SK-N-MC (cell line): ENCODE measurements at regions not wholly inside any gene's neighbourhood (a gene's known extent, or its start where the extent isn't known, plus 50 kb on each side); places are given as distances from the start of the nearest gene placed in this dataset.

Experiments used
- EZH2 ChIP-seq: fragments of 200-600 bp; sonication (generic); IDR thresholded peaks from one replicate; pipeline ENCODE4 v1.6.1; 2017; ENCODE audit warnings: antibody characterized with exemption
- POLR2AphosphoS5 ChIP-seq: IDR thresholded peaks from 2 replicates; pipeline ENCODE4 v1.6.1; 2012; ENCODE audit warnings: mild to moderate bottlenecking, low read depth, low read length, borderline replicate concordance

DNA sequence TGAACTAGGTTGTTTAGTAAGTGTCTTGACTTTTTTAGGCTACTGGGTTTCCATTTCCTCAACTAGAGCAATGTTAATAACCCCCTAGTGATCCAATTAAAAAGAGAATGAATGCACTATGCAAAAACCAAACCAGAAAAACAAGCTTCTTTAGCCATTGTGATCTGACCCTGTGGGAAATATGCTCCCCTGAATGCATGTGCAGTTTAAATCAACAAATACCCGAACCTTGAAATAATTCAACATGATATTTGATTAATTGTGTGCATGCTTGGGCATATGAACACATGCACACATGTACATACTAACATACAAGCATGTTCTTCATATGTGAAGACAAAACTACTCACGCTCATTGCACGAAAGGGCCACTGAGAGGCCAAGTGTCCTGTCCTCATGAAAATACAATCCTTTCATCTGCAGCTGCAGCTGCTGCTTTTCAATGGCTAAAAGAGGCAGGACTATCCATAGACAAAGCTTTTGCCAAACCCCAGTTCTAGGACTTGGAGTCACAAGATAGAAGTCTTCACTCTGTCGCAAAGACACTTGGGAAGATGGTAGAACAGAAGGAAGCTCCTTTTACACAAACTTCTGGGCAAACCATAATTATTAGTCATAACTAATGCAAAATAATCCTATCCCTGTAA, 207.1 kb upstream of the POU3F2 start:
- no peak for TF ChIP-seq EZH2
- TF ChIP-seq POLR2AphosphoS5, result no peak
